MM.1S (cell line): ENCODE measurements at regions not wholly inside any gene's neighbourhood (a gene's known extent, or its start where the extent isn't known, plus 50 kb on each side); places are given as distances from the start of the nearest gene placed in this dataset.

Experiments used
- CTCF ChIP-seq: fragments of 300-600 bp; sonication (generic); IDR thresholded peaks from 2 replicates; pipeline ENCODE4 v1.5.1; 2016; ENCODE audit warnings: antibody characterized with exemption, low read length, mixed read lengths
- EZH2 ChIP-seq: fragments of 300-600 bp; sonication (generic); optimal IDR thresholded peaks from 2 replicates; pipeline ENCODE3; 2017; ENCODE audit warnings: low read depth, mild to moderate bottlenecking, antibody characterized with exemption, low read length, mixed read lengths

- TF ChIP-seq CTCF (no peak), EZH2 (no peak)
Observed at GRCh38 chr6:22466665-22467245, 102.6 kb upstream of the HDGFL1 start.
